Eye (tissue), 1 donor: ENCODE measurements at regions not wholly inside any gene's neighbourhood (a gene's known extent, or its start where the extent isn't known, plus 50 kb on each side); places are given as distances from the start of the nearest gene placed in this dataset.
A peak's percentile ranks its signal among the peaks of the same experiment; 100 is the strongest.

ENCODE experiments used
- DNase-seq: peaks from one replicate; pipeline ENCODE4 v3.0.0-alpha.2; 2015

- no peak for DNase-seq
Measured at GRCh38 chr10:8233049-8233448, 178.6 kb downstream of the GATA3 start.

DNA sequence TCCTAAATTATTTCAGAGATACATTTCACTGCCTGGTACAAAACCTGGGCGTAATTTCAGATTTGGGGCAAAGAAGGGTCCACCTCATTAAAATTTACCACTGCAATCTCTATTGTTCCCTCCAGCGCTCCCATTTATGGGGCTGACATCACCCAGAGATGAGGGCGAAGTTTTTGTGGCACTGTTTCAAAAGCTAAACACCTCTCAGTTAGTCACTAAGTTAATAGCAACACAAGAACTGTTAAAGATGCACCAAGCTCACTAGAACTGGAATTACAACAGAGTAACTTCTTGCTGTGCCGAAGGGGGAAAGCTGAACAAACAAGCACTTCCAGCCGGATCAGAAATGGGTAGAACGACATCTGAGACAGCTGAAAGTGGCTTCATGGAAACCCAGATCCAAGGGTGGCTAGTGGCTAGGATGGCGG lies 179.4 kb downstream of the GATA3 start:
- no peak for DNase-seq

DNA sequence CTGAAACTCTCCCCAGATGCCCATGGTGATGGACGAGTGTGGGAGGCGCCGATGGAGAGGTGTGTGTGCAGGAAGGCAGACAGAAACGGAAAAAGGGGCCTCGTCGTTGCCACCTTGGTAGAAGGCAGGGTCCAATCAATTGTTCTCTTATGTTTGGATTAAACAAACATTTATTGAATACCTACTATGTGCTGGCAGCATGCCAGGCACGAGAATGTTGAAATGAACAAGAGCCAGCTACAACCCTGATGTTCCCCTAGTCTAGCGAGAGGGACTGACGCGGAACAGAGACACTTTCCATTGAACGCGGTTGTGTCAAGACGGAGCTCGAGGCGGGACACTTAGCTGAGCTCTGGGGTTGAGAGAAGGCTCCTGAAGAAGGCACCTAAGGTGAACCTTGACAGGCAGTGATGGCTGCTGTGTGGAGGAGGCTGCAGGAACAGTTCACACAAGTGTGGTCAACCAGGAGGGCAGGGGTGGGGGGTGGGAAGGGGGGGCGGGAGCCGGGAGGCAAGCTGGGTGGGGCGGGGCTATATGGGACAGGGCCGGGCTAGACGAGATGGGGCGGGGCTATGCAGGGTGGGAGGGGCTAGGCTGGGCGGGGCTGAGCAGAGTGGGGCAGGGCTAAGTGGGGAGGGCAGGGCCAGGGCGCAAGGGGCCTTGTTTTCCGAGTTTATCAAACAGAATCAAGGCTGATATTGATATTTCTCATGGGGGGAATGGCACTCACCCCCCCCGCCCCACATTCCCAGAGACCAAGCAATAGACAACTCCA lies 181.0 kb downstream of the GATA3 start:
- DNase-seq: no peak

DNA sequence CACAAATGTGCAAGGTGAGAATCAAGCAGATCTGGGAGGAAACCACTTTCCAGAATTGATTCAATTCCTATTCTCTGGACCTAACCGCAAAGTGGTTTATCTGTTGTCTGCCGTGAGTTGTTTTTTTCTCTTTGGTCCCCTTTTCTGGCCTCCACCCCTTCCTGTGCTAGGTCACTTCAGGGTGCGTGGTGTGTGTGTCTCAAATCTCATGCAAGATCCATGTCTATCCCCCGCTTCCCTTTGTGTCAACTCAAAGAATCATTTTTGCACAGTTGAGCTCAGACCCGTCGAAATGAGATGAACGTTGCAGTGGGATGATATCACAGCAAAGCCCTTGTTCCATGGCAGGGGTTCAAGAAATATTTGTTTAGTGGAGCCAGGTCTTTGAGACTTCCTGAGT lies 184.5 kb downstream of the GATA3 start:
- no peak for DNase-seq

GRCh38 chr10:8240861-8241260 lies 186.4 kb downstream of the GATA3 start:
- DNase-seq: no peak

- no peak for DNase-seq
Measured at GRCh38 chr10:8242295-8242872, 187.9 kb downstream of the GATA3 start.

- no peak for DNase-seq
Measured at GRCh38 chr10:8245131-8245813, 190.8 kb downstream of the GATA3 start.

DNA sequence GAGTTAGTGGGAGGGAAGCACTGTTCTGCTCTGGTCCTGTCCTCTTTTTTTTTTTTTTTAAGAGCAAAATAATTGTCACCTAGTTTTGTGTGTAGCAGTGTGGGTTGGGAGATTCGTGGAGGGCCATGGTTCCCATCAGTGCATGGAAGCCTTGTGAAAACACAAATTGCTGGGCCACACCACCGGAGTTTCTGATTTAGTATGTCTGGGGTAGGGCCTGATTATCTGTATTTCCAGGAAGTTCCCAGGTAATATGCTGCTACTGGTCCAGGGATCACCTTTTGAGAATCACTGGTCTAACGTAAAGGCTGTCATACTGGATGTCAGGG lies 191.3 kb downstream of the GATA3 start:
- no peak for DNase-seq

DNA sequence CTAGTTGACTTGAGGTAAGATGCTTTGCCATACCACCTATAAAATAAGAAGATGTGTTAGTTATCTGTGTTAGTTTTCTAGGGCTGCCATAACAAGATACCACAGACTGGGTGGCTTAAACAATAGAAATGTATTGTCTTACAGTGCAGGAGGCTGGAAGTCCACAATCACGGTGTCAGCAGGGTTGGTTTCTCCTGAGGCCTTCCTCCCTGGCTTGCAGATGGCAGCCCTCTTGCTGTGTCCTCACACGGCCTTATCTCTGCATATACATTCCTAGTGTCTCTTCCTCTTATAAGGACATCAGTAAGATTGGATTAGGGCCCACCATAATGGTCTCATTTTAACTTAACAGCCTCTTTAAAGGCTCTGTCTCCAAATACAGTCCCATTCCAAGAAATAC lies 192.1 kb downstream of the GATA3 start:
- DNase-seq: no peak

DNA sequence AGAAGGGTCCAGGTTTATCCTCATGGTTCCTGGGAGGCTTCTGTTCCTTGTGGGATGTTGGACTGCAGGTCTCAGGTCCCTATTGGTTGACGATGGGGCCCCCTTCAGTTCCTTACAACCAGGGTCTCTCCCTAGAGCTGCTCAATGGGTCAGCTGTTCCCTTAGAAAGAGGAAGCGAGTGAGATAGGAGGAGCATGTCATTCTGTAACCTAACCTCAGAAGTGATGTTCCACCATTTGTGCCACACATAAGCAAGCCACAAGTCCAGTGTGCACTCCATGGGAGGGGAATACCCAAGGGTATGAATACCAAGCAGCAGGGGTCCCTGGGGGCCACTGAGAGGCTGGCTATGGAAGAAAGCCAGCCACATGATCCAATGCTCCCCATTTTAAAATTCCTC lies 192.7 kb downstream of the GATA3 start:
- DNase-seq: no peak

DNA sequence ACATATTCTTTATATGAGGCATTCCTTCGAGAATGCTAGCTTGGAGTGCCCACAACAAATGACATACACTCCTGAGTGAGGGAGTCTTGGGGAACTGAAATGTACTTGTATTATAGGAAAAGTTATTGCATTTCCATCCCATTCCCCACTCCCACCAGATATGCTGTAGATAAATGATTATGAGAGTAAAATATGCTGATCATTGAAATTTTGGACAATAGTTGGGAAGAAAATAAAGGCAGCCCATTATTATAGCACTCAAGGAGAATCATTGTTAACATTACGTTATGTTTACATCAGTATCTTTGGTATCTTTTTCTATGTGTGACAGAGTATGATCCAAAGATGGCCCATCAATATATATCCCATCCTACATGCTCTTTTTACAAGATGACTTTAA lies 194.4 kb downstream of the GATA3 start:
- no peak for DNase-seq

DNA sequence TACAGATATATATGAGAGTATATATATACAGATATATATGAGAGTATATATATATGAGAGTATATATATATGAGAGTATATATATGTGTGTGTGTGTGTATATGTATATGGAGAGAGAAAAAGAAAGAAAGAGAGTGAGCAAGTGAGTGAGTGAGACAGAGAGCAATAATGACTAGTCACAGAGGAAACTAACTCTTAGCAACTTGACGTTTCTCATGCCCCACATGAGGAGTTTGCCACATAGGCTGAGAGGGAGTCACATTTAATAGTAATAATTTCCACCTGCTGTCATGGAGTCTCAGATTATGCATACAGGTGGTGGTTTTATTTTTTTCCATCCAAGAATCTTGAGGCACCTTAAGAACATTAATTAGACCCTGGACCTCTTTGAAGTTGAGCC lies 199.9 kb downstream of the GATA3 start:
- DNase-seq: no peak

DNA sequence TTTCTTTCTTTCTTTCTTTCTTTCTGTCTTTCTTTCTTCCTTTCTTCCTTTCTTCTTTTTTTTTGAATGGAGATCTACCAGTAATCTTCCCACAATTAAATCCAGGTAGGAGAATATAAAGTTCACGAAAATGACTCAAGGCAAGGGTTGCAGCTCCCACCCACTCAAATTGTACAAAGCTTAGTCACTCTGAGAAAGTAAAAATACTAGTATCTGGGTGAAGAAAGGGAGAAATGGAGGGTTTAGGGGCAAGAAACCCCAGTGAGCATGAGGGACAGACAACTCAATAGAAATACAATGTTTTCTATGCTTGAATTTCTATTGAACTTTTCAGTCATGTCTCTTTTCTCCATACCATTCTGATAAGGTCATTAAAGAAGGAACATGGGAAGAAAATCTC lies 200.8 kb downstream of the GATA3 start:
- no peak for DNase-seq

GRCh38 chr10:8260645-8261044 lies 206.2 kb downstream of the GATA3 start:
- no peak for DNase-seq

- no peak for DNase-seq
Measured at GRCh38 chr10:8262317-8262716, 207.8 kb downstream of the GATA3 start.

DNA sequence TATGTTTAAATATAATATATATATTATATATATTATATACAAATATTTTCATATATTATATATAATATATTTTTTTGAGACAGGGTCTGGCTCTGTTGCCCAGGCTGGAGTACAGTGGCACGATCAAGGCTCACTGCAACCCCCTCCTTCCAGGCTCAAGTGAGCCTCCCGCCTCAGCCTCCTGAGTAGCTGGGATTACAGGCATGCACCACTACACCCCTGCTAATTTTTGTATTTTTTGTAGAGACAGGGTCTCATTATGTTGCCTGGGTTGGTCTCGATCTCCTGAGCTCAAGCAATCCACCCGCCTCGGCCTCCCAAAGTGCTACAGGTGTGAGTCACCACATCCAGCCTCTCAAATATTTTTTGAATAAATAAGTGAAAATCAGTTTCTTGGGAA lies 215.5 kb downstream of the GATA3 start:
- peak; percentile 10 for DNase-seq

DNA sequence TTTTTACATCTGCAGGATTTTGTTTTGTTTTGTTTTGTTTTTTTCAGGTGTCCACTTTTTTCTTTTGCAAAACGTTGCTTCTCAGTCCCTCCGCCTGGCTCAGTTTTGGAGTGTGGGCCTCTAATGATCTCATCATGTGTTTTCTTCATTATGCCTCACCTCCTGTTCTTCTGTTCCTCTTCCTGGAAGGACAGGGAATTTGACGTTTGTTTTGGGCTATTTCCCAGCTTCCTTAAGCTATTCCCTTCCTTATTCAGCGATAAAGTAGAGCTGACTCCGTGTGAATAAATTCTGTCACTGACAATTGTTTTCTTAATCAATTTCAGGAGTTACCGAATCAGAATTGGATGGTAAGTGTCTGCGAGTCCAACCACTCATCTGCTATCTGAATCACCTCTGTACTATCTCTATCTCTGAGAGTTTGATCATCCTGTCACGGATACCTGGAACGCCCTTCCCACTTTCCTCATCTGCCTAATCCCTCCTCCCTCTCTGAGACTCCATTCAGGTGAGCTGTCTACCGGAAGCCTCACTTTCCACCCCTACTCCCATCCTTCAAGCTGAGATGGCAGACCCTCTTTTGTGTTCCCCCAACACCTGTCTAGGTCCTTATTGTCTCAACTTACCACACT lies 218.4 kb downstream of the GATA3 start:
- no peak for DNase-seq

DNA sequence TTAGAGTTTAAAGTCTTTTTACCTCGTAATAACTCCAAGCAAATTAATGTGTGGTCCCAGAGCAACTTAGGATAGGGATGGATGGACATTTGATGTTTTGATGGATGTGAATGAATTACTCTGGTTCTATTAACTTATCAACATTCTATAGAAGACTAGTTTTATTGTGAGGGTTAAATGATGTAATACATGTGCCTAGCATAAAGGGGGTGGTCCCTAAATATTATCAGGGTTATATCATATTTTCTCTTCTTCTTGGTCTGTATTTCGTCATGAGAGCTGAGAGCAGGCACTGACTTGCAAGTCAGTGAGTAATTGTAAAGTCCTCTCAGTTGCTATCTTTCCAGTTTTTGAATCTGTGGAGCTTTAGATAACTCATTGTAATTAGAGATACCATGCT lies 219.3 kb downstream of the GATA3 start:
- DNase-seq: no peak

DNA sequence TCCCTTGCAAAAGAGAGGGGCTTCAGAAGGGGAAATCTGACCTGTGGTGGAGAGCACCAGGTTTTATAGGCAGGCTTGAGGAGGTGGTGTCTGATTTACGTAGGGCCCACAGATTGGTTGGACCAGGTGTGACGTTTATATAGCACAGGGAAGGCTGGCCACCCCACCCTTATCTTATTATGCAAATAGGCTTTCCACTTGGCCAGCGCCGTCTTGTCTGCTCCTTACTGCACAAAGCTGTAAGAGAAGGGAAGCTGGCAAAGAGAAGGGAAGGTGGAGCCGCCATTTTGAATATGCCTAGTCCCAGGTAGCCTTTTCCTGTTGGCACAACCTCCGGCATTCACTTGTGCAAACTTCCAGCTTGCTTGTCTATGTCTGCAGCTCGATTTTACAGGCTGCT lies 221.4 kb downstream of the GATA3 start:
- no peak for DNase-seq

DNA sequence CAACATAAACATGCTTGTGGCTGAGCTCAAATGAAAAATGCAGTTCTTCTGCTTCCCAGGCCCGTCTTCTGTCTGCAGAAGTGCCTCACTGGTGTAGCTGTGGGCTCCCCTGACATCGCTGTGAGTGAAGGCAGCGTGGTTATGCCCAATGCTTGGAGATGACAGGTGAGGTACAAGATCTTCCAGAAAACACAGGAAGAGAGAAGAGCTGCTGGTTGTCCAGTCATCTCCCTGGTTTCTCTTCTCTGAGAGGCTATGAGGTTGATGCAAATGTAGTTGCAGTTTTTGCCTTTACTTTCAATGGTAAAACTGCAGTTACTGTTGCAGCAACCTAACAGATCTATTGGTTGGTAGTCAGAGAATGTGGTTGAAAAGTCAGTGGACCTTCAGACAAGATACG lies 223.6 kb downstream of the GATA3 start:
- DNase-seq: no peak

DNA sequence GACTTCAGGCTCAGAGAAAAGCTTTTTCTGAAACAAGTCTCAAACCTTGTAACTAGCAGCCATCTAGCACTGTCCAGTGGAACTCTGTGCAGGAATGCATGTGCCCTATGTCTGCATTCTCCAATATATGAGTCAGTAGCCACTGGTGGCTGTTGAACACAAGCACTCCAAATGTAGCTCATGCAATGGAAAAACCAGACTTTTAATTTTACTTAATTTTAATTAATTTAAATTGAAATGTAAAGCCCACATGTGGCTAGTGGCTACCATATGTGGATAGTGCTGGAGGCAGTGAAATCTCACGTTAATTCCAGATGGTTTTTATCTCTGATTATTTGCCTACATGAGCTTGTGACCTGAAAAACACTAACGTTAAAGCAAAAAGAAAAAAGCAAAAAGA lies 225.1 kb downstream of the GATA3 start:
- no peak for DNase-seq

GRCh38 chr10:8280946-8281345 lies 226.5 kb downstream of the GATA3 start:
- DNase-seq: no peak

DNA sequence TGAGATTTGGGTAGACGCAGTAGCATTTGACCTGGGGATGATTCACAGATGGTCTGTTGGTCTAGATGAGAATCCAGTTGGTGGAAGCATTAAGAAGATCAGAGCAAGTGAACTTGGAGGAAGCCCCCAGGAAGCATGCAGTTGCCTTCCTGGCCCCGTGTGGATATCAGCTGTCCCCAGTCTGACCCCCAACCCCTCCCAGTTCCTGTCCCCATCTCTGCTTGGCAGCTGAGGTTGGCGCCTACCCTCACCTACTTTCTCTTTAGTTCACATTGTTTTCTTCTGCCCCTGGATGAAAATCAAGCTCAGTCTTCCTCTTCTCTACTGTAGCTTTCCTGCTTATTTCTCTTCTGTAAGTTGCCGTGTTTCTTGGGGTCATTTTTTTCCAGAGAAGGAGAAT lies 227.9 kb downstream of the GATA3 start:
- DNase-seq: no peak
